ENCODE measurements at regions not wholly inside any gene's neighbourhood (a gene's known extent, or its start where the extent isn't known, plus 50 kb on each side); places are given as distances from the start of the nearest gene placed in this dataset.
"Not testable (repeated sequence)": the region's sequence is repeated elsewhere in the genome, so short reads cannot be mapped to it uniquely, and the experiment has no call there.

- no peak for DNase-seq (ENCODE audit: low spot score)
Measured at GRCh38 chr6:146985111-146985510, 219.1 kb upstream of the STXBP5 start.

- DNase-seq (ENCODE audit: low spot score), result no peak
Measured at GRCh38 chr6:146985966-146986365, 218.3 kb upstream of the STXBP5 start.

- DNase-seq (ENCODE audit: low spot score), result not testable (repeated sequence)
Measured at GRCh38 chr6:146987938-146988337, 216.3 kb upstream of the STXBP5 start.

GRCh38 chr6:146989860-146990259, 214.4 kb upstream of the STXBP5 start:
- no peak for DNase-seq (ENCODE audit: low spot score)

- DNase-seq (ENCODE audit: low spot score), result no peak
Measured at GRCh38 chr6:146990284-146990683, 213.9 kb upstream of the STXBP5 start.

- DNase-seq (ENCODE audit: low spot score), result peak; percentile 22
Measured at GRCh38 chr6:146990821-146991798, 213.1 kb upstream of the STXBP5 start.

GRCh38 chr6:146997062-146997461, 207.2 kb upstream of the STXBP5 start:
- peak; percentile 53 for DNase-seq (ENCODE audit: low spot score)

GRCh38 chr6:146999766-147000165, 204.5 kb upstream of the STXBP5 start:
- no peak for DNase-seq (ENCODE audit: low spot score)

GRCh38 chr6:147000545-147001488, 203.4 kb upstream of the STXBP5 start:
- no peak for DNase-seq (ENCODE audit: low spot score)

GRCh38 chr6:147001621-147002020, 202.6 kb upstream of the STXBP5 start:
- no peak for DNase-seq (ENCODE audit: low spot score)

- DNase-seq (ENCODE audit: low spot score), result no peak
Measured at GRCh38 chr6:147003186-147003585, 201.0 kb upstream of the STXBP5 start.

- DNase-seq (ENCODE audit: low spot score), result no peak
Measured at GRCh38 chr6:147005499-147005898, 198.7 kb upstream of the STXBP5 start.

- DNase-seq (ENCODE audit: low spot score), result no peak
Measured at GRCh38 chr6:147007441-147007840, 196.8 kb upstream of the STXBP5 start.

- DNase-seq (ENCODE audit: low spot score), result no peak
Measured at GRCh38 chr6:147009358-147009757, 194.9 kb upstream of the STXBP5 start.

GRCh38 chr6:147015674-147016073, 188.5 kb upstream of the STXBP5 start:
- no peak for DNase-seq (ENCODE audit: low spot score)

GRCh38 chr6:147016440-147016839, 187.8 kb upstream of the STXBP5 start:
- no peak for DNase-seq (ENCODE audit: low spot score)

GRCh38 chr6:147017153-147017552, 187.1 kb upstream of the STXBP5 start:
- DNase-seq (ENCODE audit: low spot score), result no peak

- no peak for DNase-seq (ENCODE audit: low spot score)
Measured at GRCh38 chr6:147019001-147019400, 185.2 kb upstream of the STXBP5 start.

GRCh38 chr6:147022041-147022440, 182.2 kb upstream of the STXBP5 start:
- DNase-seq (ENCODE audit: low spot score), result no peak

GRCh38 chr6:147023148-147023547, 181.1 kb upstream of the STXBP5 start:
- no peak for DNase-seq (ENCODE audit: low spot score)

- DNase-seq (ENCODE audit: low spot score), result no peak
Measured at GRCh38 chr6:147023581-147023980, 180.6 kb upstream of the STXBP5 start.

GRCh38 chr6:147029923-147030322, 174.3 kb upstream of the STXBP5 start:
- DNase-seq (ENCODE audit: low spot score), result no peak

- no peak for DNase-seq (ENCODE audit: low spot score)
Measured at GRCh38 chr6:147033267-147033666, 170.9 kb upstream of the STXBP5 start.

All from putamen (tissue), 1 donor.